HG03439 (cell line): ENCODE measurements at regions not wholly inside any gene's neighbourhood (a gene's known extent, or its start where the extent isn't known, plus 50 kb on each side); places are given as distances from the start of the nearest gene placed in this dataset.

Experiments used
- ATAC-seq: cut with Tn5 transposase; IDR thresholded peaks from one replicate; pipeline ENCODE4 v1.9.1; 2021; ENCODE audit warnings: mild to moderate bottlenecking, moderate library complexity; ENCODE audit not compliant: unreplicated experiment

DNA sequence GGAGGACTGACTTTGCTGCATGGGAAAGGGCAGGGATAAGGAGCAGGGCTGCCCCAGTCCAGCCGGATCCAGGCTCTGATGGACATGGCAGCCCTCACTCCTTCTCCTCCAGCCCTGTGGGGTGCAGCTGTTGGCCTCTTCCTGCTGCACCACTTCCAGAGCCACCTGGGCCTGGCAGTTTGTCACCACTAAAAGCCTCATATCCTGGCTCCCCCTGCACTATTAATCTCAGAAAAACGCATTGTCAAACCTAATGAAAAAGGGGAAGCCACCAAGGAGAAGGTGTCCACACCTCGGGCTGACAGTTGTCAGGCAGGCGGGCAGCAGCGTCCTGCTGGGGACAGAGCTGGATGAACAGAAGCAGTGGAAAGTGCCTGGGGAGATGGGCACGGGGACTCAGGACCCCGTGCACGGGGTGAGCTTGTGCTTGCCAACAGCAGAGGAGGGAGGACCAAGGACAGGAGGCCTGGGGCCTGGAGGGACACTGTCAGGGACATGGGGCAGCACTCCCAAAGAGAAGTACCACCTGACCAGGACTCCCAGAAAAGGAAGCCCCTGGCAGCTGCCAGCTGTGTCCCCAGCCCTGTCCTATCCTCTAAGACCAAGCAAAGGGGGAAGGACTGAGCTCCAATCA lies 151.1 kb upstream of the TSHZ3 start:
- ATAC-seq = no peak

DNA sequence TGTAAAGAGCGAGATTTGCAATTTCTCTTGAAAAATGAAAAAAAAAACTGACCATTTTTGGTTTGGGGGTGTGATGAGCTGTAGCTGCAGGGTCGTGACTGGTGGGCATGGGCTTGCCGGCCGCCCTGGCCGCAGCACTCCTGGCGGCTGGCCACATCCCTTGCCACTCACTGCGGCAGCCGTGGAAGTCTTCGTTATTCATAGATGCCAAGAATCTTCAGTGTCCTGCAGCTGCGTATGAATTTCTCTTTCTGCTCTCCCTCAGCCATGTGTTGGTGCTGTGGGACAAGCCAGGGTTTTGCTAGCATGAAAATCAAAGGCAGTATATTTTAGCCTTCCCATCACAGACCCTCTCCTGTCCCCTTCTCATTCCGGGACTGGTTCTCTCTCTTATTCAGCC lies 151.7 kb upstream of the TSHZ3 start:
- ATAC-seq = no peak

DNA sequence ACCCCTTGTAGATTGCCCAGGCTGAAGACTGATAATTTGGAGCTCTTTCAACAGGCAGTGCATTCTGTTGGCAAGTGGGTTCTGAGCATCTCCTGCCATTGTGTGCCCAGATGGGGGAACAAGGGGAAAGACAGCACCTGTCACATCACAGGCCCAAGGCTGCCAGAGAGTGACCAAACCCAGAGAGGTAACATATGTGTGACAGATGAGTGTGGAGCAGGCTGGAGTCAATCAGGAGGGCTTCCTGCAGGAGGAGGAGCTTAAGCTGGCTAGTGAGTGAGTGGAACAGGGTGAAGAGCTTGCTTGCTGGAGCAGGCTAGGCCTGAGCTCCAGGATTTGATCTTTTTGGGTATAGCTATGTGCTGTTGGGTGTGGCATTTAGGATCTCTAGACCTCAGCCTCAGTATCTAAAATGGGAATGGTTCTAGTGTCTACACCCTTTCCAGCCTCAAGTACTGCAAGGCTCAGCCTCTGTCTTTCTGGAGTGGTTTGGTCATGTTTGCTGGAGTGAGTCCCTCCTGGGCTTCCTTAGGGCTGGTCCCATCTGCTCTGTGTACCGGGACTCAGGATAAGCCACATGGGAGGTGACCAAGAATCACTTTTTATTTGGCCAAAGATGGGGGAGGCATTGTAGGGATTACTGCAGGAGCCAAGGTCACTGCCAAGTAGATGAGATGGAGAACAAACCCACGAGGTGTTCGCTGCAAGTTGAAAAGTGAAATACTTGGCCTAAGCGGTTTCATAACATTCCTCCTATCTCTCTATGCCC lies 152.4 kb upstream of the TSHZ3 start:
- ATAC-seq = no peak

DNA sequence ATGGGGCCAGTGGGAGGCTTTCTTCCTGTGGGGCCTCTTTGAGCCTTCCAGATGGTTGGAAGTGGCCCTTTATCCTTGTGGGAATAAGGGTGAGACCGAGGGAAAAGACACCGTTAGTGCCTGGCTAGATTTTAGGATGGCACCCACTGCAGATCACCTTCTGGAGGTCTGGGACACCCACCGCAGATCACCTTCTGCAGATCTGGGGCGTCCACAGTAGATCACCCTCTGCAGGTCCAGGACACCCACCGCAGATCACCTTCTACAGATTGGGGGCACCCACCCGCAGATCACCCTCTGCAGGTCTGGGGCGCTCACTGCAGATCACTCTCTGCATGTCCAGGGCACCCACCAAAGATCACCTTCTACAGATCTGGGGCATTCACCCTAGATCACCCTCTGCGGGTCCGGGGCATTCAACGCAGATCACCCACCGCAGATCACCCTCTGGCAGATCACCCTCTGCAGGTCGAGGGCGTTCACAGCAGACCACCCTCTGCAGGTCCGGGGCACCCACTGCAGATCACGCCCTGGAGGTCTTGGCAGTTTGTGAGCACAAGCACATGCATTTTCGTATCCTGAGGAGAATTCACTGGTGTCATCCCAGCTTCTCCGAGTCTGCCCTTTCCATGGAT lies 153.4 kb upstream of the TSHZ3 start:
- ATAC-seq = no peak

DNA sequence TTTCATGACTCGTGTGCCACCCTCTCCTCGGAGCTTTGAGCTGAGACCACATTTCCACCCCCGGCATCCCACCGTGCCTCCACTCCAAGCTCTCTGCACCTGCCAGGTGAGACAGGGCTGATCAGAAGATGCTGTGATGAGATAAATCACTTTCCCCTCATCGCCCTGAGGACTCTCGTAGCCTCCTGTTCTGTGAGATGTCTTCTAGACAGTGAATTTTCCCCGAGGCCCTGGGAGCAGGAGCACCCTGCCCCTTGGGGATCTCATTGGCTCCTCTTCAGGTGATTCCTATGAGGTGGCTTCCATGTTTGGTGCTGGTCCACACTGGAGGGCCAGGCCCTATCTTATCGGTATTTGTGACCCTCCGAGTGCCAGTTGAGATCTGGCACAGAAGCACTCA lies 154.0 kb upstream of the TSHZ3 start:
- no peak for ATAC-seq

DNA sequence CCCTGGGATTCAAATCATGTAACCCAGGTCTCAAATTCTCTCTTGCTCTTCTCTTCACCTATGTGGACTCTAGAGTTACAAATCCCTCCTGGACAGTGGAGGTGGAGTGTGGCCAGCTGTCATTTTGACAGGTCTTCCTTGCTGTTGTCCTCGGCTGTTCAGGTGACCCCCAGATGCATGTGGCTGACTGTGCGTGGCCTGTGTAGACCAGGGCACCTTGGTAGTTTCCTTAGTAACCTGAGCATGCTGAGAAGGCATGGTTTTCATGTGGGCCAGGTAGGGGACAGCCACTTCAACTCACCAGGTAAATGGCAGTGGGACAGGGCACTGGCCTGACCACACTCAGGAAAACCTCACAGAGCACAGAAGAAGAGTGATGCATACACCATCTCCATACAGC lies 155.0 kb upstream of the TSHZ3 start:
- ATAC-seq = no peak

DNA sequence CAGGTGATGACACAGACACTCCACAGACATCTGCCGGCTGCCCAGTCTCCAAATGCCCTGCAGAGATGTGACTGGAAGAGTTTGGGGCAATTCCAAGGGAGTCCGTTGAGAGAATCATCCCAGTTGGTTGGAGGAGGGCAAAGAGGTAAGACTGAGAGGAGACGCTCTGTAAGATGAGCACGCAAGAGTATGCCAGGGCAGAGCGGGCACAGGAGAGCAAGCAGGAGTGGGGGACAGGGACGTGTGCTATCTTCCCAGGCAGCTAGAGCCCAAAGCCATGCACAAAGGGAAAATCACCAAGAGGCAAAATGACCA lies 156.3 kb upstream of the TSHZ3 start:
- no peak for ATAC-seq

DNA sequence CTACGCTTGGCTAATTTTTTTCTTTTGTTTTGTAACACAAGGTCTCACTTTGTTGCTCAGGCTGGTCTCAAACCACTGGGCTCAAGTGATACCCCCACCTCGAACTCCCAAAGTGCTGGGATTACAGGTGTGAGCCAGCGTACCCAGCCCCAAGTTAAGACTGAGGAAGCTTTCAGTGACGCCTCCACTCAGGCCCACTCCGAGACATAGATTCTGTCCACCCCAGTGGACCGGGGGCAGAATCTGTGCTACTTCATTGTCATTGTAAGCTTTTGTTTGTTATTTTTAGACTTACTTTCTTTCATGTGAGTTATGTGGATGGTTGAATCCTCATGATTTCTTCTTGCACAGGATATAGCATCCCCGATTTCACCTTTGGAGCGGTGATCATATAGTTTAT lies 156.9 kb upstream of the TSHZ3 start:
- no peak for ATAC-seq

DNA sequence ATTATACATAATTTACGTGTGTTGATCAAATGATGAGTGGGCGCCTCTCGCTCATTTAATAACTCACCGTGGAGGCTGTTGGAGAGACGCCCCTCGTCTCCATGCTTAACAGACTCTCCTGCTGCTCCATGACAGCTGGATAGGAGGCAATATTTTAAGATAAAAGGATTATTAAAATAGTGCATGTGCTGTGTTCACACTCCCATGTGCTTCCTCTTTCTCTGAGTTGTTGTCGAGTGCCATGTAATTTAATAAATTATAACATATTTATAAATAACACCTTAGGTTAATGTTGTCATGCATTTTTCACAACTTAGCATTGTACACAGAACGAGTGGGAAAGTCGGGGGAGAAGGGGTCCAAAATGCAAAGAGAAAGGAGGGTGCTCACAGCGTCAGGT lies 161.4 kb upstream of the TSHZ3 start:
- no peak for ATAC-seq

DNA sequence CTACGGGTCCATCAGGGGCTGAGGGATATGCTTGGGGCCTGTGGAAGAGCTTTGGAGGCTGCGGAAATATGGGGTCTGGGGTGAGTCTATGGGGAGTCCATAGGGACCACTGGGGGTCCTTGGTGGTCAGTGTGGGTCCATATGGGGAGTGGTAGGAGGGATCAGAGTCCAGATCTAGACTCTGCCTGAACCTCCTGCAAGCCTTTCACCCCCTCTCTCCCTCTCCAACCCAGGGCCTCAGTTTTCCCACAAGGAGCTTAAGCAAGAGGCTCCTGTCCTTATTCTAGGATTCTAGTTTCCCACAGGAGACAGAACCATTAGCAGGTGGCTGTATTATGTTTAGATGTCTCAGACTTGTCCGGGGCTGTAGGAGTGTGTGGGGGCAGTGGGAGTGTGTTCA lies 161.9 kb upstream of the TSHZ3 start:
- ATAC-seq = no peak

DNA sequence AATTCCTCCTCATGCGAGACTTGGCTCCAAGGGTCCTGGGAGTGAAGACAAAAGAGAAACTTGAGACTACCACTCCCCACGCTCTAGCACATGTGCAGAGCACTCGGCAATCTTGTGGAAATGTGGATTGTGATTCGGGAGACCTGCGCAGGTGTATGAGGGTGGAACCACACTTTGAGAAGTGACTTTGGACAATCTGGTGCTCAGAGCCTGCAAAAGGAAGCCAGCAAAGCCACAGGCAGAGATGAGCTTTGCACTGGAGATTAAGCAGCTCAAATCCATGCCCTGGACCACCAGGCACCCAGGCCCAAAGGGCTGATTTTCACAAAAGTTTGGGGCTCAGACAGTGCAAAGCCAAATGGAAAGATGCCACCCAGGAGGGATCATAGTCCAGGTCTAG lies 162.5 kb upstream of the TSHZ3 start:
- no peak for ATAC-seq

DNA sequence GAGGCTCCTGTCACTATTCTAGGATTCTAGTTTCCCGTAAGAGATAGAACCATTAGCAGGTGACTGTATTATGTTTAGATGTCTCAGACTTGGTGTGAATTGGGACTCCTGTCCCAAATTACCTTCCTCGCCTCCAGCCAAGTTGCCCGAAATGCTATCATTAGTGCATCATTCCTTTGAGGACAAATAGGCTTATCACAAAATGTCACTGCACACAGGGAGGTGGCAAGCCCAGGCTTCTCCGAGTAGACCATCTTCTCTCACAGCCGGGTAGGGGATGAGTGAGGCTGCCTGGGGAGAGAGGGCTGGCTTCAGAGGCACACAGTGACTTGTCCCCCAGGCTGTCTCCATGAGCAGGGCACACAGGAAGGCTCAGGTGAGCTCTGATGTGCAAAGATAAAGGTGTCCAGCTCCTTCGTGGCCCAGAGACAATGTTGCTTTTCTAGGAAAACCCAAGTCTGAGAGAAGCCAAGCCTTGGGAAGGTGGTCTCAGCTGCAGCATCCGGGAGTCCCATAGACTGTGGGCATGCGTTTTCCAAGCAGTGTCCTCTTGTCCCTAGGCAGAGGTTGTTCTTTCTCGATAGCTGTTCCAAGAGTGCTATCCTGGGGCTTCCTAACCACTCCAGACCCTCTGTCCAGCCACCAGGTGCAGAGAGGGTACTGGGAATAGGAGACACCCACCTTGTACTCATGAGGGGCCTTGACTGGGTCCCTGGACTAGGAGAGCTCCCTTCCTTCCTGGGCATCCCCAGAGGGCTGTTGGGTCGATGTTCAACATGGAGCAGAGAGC lies 163.1 kb upstream of the TSHZ3 start:
- ATAC-seq = no peak

DNA sequence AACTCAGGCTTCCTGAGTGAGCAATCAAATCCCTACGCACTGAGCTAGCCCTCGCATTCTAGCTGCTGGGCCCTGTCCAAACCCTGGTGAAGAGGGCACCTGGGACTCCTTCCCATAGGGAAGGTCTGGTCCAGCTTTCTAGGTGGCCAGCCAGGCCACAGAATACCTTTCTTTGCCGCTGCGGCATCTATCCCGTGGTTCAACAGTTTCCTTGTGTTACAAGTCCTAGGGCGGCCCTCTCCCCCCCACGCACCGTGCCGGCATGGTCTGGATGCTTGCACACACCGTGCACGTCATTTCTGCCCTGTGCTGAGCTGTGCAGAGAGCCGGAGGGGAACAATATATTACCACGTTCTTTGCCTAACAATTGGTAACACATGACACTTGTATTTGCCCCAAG lies 164.6 kb upstream of the TSHZ3 start:
- ATAC-seq = no peak

DNA sequence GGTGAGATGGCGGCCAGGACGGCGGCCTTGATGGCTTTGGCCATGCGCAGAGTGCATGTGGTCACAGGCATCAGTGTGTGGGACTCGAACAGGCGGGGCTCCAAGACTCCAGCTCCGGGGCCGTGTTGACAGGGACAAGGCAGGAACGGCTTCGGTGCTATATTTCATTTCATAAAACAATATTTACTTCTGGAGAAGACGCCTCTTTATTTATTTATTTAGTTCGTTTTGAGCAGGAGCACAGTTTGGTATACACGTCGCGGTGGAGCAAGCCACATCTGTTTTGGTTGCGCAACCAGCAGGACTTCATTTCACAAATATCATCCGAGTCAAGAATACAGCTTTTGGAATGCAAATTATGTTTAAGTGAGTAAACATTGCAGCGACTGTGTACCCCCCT lies 166.7 kb upstream of the TSHZ3 start:
- ATAC-seq = no peak

DNA sequence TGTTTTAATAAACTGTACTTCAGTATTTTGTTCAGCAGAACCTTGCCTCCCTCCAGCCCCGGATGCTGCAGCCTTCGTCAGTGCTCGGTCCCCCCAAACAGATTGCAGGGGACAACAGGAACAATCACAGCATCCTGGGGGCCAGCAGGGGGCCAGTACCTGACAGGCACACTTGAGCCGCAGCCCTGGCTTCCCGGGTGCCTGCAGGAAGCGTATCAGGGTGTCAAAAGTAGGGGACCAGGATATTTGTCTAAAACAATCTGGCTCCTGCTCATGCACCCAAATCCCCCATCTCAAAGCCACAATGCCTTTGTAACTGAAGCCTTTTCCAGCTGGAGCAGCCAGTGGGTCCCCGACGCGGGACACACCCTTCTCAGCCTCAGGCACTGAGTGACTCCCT lies 167.5 kb upstream of the TSHZ3 start:
- no peak for ATAC-seq

DNA sequence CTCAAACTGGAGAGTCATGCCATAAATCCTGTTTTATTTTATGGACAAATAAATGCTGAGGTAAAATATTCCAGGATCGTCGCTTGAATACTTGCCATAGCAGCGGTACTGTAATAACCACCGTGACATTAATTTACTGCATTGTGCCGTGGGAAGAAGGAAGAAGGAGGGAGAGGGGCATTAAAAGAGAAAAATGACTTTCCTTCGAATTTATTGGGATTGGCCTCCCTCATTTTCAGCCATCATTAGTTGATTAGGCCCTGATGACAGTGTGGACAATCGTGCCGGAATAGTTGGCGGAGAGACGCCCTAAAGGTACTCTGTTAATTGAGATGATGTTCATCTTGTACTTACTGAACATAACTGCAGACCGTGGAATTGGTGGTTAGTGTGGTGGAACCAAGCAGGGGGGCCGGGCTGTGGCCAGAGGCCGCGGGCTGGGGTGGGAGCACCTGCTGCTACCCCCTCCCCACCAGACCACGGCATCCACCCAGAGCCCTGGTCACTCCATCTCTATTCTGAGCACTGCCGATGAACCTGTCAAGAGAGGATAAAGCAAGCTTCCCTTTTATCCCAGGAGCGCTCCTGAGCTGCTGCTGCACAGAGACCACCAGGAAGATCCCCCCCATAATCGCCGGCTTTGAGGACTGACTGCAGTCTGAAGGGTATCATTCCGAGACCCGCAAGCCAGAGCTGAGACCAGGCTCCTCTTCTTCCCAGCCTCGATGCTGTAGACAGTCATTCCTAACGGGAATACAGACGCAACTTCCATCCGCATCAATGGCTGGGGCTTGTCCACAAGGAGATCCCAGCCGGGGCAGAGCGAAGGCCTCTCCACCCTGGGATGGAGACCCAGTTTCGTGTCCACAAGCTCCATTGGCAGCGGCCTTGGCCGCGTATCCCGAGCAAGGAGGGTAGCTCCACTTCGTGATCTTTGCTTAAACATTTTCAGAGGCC lies 168.3 kb upstream of the TSHZ3 start:
- ATAC-seq = no peak

DNA sequence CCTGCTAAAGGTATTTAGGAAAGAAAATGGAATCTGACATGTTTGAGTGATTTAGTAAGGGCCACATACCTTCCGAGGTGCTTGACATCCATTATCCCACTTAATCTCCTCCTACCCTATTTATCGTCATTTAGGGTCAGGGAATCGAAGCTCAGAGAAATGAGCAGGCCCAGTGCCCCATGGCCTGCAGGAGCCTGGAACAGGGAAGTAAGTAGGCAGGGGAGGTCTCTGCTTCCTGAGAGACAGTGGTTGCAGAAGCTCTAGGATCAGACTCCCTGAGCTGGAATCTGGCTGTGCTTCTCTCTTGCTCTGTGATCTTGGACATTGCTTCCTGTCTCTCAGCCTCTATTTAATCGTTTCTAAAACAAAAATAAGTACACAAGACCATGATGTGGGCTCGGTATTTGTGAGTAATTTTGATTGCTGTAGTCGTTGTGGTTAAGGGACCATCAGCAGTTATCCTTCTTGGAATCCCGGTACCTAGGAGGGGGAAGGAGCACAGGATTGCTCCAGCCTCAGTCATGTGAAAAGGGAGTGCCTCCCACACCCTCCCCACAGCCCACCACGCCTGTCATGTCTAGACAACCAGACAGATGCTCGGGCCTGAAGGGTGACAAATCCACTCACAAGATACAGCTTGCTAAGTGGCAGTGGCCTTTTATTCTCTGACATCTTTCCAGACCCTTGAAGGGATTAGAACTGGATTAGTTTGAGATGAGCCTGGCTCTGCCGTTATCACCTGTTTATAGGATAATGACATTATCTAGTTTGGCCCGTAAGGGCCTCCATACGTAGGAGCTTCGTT lies 169.2 kb upstream of the TSHZ3 start:
- no peak for ATAC-seq

DNA sequence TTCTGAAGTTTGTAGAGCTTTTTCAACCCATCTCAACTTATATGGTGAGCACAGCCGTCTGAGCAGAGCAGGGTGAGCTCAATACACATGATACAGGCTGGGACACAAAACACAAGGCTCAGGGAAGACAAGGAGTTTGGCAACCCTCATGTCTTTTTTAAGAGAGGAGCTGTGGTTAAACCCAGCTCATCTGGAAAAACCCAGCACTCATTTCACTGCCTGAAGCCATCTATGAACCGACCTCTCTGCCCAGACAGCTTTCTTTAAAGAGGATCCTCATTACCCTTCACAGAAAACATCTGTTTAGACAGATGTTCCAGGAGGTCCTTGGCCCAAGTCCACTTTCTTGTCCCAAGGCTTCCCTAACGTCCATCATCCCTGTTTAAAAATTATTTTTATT lies 170.0 kb upstream of the TSHZ3 start:
- ATAC-seq = no peak

DNA sequence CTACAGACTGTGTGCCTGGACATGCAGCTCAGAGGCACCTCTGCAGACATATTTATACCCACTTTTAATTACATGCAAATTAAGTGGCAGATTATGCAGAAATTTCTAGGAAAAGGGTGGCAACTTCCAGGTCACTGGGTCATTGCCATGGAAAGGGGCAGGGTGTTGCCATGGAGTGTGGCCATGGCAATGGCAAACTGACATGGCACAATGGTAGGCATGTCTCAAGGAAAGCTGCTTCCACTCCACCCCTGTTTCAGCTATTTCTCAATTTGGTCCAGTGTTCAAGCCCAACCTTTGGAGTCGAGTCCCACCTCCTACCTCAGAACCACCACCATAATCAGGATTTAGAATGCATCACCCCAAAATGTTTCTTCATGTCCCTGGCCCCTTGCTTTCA lies 170.7 kb upstream of the TSHZ3 start:
- ATAC-seq = no peak

DNA sequence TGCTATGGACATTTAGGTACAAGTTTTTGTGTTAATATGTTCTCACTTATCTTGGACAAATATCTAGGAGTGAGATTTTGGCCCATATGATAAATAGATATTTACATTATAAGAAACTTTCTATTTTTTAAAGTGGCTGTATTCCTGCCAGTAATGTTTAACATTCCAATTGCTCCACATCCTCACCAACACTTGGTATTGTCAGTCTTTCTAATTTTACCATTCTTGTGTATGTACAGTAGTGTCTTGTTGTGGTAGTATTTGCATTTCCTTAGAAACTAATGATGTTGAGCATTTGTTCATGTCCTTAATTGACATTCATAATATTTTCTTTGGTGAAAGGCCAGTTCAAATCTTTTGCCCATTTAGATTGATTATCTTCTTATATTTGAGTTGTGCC lies 171.4 kb upstream of the TSHZ3 start:
- no peak for ATAC-seq
